Hepatocyte (in vitro differentiated cells): ENCODE measurements at regions not wholly inside any gene's neighbourhood (a gene's known extent, or its start where the extent isn't known, plus 50 kb on each side); places are given as distances from the start of the nearest gene placed in this dataset.

Experiments
- EZH2phosphoT487 ChIP-seq: fragments of 200-600 bp; sonication (generic); IDR thresholded peaks from one replicate; pipeline ENCODE4 v1.6.1; 2018; ENCODE audit warnings: antibody characterized with exemption, mild to moderate bottlenecking, low read depth, moderate library complexity; ENCODE audit not compliant: unreplicated experiment, severe bottlenecking
- TF ChIP-seq, protein P1 (sequence below): fragments of 200-600 bp; sonication (generic); IDR thresholded peaks from 2 replicates; pipeline ENCODE4 v1.5.1; 2016; ENCODE audit warnings: antibody characterized with exemption, mild to moderate bottlenecking; ENCODE audit not compliant: poor library complexity

DNA sequence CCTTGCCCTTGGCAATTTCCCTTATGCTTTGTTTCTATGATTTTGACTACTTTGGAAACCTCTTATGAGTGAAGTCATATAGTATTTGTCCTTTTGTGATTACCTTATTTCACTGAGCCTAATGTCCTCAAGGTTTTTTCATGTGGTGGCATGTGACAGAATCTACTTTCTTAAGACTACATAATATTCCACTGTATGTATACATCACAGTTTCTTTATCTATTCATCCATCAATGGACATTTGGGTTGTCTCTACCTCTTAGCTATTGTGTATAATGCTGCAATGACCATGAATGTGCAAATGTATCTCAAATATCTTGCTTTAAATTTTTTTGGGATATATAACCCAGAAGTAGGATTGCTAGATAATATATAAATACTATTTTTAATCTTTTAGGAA, 96.4 kb upstream of the ALDH1A1 start:
- TF ChIP-seq, protein P1, sequence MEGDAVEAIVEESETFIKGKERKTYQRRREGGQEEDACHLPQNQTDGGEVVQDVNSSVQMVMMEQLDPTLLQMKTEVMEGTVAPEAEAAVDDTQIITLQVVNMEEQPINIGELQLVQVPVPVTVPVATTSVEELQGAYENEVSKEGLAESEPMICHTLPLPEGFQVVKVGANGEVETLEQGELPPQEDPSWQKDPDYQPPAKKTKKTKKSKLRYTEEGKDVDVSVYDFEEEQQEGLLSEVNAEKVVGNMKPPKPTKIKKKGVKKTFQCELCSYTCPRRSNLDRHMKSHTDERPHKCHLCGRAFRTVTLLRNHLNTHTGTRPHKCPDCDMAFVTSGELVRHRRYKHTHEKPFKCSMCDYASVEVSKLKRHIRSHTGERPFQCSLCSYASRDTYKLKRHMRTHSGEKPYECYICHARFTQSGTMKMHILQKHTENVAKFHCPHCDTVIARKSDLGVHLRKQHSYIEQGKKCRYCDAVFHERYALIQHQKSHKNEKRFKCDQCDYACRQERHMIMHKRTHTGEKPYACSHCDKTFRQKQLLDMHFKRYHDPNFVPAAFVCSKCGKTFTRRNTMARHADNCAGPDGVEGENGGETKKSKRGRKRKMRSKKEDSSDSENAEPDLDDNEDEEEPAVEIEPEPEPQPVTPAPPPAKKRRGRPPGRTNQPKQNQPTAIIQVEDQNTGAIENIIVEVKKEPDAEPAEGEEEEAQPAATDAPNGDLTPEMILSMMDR = no peak
- no peak for TF ChIP-seq EZH2phosphoT487
